ENCODE measurements at regions not wholly inside any gene's neighbourhood (a gene's known extent, or its start where the extent isn't known, plus 50 kb on each side); places are given as distances from the start of the nearest gene placed in this dataset.
"Not testable (repeated sequence)": the region's sequence is repeated elsewhere in the genome, so short reads cannot be mapped to it uniquely, and the experiment has no call there.

DNA sequence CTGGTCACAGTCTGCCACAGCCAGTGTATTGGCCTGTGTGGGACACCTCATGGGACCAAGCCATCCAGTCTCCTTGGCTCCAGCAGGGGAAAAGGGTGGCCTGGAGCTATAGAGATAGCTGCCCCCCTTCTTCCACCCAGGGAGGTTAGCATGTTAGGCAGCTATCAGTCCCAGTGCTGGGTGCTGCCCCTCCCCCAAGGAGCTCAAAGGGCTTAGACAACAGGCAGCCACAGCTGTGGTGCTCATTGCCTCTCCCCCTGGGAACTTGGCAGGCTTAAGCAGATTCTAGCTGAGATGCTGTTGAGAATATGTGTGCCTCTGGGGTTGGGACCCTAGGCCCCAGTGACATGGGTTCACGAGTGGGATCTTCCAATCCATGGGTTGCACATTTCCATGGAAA lies 226.0 kb upstream of the PTGER4 start:
- no peak for DNase-seq (ENCODE audit: low read depth)

- DNase-seq (ENCODE audit: low read depth) = no peak
Measured at GRCh38 chr5:40452874-40453624, 226.7 kb upstream of the PTGER4 start.

- DNase-seq (ENCODE audit: low read depth) = no peak
Measured at GRCh38 chr5:40447438-40447837, 232.3 kb upstream of the PTGER4 start.

DNA sequence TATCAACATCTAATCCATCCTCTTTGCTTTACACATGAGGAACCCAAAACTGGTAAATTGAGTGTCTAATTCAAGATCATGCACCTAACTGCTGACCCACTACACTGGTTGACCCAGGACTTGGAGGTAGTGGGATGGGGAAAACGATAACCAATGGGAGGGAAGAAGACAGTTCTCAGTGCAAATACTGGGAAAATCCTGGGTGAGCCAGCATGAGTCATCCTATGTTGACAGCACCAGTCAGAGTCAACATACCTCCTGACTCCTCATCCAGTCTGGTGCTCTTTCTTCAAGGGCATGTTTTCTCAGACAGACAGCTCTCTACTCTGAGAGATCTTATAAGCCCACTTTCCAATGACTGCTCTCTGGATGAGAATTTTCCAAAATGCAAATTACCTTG lies 232.8 kb upstream of the PTGER4 start:
- DNase-seq (ENCODE audit: low read depth) = peak; percentile 36

DNA sequence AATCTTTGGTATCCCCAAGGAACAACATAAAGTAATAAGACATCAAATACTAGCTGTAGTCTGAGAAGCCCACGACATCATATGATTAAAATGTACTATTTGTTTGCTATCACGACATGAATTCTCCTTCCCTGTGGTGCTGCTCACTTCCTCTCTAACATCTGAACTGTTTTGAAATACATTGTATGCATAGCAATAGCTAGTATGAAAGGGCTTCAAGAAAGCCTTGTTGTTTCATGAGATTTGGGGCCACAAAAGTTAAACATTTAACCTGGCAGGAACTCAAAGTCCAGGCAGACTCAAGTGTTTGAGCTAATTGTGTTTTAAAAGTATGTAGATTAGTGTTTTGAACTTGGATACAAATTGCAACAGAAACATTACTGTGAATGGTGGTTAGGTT lies 237.4 kb upstream of the PTGER4 start:
- DNase-seq (ENCODE audit: low read depth) = no peak

GRCh38 chr5:40441733-40442132 lies 238.0 kb upstream of the PTGER4 start:
- DNase-seq (ENCODE audit: low read depth) = no peak

- no peak for DNase-seq (ENCODE audit: low read depth)
Measured at GRCh38 chr5:40440746-40441145, 239.0 kb upstream of the PTGER4 start.

DNA sequence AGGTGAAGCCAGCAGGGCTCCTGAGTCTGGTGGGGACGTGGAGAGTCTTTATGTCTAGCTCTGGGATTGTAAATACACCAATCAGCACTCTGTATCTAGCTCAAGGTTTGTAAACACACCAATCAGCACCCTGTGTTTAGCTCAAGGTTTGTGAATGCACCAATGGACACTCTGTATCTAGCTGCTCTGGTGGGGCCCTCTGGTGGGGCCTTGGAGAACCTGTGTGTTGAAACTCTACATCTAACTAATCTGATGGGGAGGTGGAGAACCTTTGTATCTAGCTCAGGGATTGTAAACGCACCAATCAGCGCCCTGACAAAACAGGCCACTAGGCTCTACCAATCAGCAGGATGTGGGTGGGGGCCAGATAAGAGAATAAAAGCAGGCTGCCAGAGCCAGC lies 240.6 kb upstream of the PTGER4 start:
- not testable (repeated sequence) for DNase-seq (ENCODE audit: low read depth)

DNA sequence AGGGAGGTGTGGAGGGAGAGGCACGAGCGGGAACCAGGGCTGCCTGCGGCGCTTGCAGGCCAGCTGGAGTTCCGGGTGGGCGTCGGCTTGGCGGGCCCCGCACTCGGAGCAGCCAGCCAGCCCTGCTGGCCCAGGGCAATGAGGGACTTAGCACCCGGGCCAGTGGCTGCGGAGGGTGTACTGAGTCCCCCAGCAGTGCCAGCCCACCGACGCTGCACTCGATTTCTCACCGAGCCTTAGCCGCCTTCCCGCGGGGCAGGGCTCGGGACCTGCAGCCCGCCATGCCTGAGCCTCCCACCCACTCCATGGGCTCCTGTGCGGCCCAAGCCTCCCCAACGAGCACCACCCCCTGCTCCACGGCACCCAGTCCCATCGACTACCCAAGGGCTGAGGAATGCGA lies 241.1 kb upstream of the PTGER4 start:
- DNase-seq (ENCODE audit: low read depth) = not testable (repeated sequence)

DNA sequence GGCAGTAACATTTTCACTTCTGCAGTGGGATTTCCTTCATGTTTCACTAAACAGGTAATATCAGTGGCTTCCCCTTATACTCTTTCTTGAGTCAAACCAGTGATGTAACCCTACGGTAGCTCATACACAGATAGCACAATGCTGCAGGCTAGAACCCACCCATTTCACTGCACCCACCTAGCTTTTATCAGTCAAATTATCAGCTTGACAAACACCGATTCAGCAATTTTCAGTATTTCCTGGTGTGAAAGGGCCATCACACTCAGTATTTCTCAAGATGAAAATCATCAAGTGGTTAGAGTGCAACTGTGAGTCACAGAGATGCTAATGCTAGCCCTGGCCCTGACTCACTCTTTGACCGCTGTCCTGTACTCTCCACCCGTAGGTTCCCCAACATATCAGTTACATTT lies 242.3 kb upstream of the PTGER4 start:
- DNase-seq (ENCODE audit: low read depth) = no peak

- no peak for DNase-seq (ENCODE audit: low read depth)
Measured at GRCh38 chr5:40436535-40437237, 243.0 kb upstream of the PTGER4 start.

- not testable (repeated sequence) for DNase-seq (ENCODE audit: low read depth)
Measured at GRCh38 chr5:40435706-40436105, 244.0 kb upstream of the PTGER4 start.

- DNase-seq (ENCODE audit: low read depth) = no peak
Measured at GRCh38 chr5:40432836-40433235, 246.9 kb upstream of the PTGER4 start.

- DNase-seq (ENCODE audit: low read depth) = no peak
Measured at GRCh38 chr5:40431734-40432133, 248.0 kb upstream of the PTGER4 start.

GRCh38 chr5:40430101-40430710 lies 249.5 kb upstream of the PTGER4 start:
- no peak for DNase-seq (ENCODE audit: low read depth)

DNA sequence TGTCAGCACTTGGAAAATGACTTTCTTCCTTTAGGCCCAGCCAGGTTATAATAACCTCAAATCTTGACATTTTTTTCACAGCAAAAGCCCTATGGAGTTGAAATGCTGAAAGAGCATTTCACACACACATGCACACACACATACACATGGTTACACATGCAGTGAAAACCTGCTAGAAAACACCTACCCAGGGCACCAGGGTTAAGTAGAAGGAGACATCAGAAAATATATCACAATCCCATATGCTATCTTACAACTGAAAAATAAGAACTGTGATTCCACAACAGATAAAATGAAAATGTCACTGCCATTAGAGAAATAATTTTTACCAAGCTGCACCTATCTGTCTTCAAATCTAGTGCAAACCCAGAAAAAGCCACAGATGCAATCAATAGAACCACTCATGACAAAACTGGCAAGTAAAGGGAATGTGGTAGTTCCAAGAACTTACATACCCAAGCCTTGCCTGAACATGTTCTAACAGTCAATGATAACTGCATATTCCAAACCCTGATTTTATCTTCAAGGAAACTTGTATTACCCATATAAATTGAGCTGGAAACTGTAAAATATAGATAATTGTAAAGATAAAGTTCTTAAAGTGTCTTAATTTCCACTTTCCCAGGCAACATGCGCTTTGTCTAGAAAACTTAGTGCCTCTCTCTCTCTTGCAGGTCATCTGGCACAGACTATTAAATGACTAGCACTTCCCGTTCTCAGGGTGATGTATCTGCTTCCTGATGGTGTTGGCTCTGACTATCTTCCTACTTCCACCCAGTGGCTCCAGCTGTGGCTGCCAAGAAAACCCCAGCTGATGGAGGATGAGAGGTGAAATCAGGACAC lies 250.2 kb upstream of the PTGER4 start:
- DNase-seq (ENCODE audit: low read depth) = no peak

GRCh38 chr5:40428815-40429214 lies 250.9 kb upstream of the PTGER4 start:
- DNase-seq (ENCODE audit: low read depth) = no peak

DNA sequence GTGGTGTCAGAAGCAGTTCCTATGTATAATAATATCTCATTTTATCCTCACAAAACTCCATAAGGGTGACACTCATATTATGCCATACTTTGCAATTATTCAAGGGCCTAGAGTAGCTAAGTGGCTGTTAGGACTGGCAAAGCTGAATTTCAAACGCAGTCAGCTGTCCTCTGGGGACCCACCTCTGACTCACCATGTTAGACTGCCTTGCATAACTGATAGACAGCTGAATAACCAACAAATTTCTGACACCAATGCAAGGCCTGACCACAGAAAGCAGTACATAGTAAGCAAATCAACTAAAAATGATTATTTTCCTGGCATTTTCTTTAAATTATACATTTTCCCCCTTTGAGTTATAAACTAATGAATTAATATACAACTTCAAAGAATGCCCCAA lies 251.6 kb upstream of the PTGER4 start:
- DNase-seq (ENCODE audit: low read depth) = no peak

DNA sequence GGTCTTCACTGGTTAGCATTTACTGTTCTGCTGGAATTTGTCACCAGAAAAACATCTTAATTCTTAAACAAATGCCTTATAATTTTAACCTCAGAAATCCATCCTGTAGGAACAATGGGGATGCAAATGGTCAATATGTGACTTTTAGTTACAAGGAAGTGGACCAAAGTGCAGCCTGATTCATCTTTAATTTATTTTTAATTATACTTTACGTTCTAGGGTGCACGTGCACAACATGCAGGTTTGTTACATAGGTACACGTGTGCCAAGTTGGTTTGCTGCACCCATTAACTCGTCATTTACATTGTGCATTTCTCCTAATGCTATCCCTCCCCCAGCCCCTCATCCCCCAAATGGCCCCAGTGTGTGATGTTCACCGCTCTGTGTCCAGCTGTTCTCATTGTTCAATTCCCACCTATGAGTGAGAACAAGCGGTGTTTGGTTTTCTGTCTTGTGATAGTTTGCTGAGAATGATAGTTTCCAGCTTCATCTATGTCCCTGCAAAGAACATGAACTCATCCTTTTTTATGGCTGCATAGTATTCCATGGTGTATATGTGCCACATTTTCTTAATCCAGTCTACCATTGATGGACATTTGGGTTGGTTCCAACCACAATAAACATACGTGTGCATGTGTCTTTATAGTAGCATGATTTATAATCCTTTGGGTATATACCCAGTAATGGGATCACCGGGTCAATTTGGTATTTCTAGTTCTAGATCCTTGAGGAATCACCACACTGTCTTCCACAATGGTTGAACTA lies 262.5 kb upstream of the PTGER4 start:
- not testable (repeated sequence) for DNase-seq (ENCODE audit: low read depth)

GRCh38 chr5:40416588-40416987 lies 263.1 kb upstream of the PTGER4 start:
- no peak for DNase-seq (ENCODE audit: low read depth)

- DNase-seq (ENCODE audit: low read depth) = no peak
Measured at GRCh38 chr5:40416098-40416497, 263.6 kb upstream of the PTGER4 start.

DNA sequence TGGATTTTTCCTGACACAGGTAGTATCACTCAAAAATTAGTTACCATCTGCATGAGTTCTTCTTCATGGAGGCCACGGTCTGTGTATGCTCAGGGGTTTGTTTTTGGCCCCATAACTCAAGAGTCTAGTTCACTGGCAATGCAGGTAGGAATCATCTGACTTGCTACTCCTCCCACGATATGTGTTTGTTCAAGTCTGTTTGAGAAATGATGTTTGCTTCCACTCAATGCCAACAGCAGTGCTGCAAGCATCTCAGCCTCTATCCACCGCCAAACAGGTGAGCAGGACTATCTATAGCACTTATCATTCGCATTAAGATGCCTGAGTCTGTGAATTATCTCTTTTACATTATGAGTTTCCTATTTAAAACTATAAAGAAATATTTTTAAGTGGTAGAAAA lies 264.8 kb upstream of the PTGER4 start:
- DNase-seq (ENCODE audit: low read depth) = no peak

Data from GM04504 (cell line).